Brain microvascular endothelial cell (primary cell): ENCODE measurements at regions not wholly inside any gene's neighbourhood (a gene's known extent, or its start where the extent isn't known, plus 50 kb on each side); places are given as distances from the start of the nearest gene placed in this dataset.

Source experiments
- DNase-seq: peaks from one replicate; pipeline ENCODE4 v3.0.0-alpha.2; 2020
- H3K27ac ChIP-seq: fragments of 250-450 bp; sonication (Bioruptor Pico); 2 replicates; pipeline ENCODE4 v1.5.1; 2020; ENCODE audit warnings: mild to moderate bottlenecking, moderate library complexity
- H3K27me3 ChIP-seq: fragments of 250-450 bp; sonication (Bioruptor Pico); replicated peaks from 2 replicates; pipeline ENCODE4 v1.5.1; 2020; ENCODE audit warnings: mild to moderate bottlenecking
- H3K36me3 ChIP-seq: fragments of 250-450 bp; sonication (Bioruptor Pico); replicated peaks from 2 replicates; pipeline ENCODE4 v1.5.1; 2020; ENCODE audit warnings: mild to moderate bottlenecking
- H3K4me3 ChIP-seq: 2 replicates; pipeline ENCODE4 v1.5.1; 2011; ENCODE audit warnings: low read depth, mild to moderate bottlenecking, control low read depth, low read length, moderate library complexity
- in situ Hi-C: cut with HindIII; loops from 2 replicates; pipeline ENCODE4 v1.10.0; 2017; ENCODE audit warnings: low sequenced_read_pairs, low pct_ligation_motif_present
- TF ChIP-seq, protein P1 (sequence below): IDR thresholded peaks from 2 replicates; pipeline ENCODE4 v1.5.1; 2011; ENCODE audit warnings: low read depth, mild to moderate bottlenecking, moderate library complexity, low read length, control low read depth, inconsistent platforms; ENCODE audit errors: missing control alignments

DNA sequence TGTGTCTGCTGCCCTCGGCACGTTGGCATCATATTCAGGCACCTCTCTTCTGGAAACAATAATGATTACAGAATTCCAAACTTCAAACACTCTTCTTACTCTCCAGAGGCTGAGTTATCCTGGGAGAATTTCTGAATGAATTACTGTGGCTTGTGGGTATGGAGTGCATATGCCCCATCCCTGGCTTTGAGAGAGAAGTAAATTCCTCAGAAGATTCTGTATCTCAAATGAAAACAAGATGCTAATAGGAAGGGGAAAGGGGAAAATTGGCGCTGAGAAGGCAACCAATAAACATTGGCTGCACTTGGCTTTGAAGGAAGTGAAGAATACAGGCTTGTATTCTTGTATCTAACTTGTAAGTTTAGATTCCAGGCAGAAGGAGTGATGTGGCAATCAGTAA is 132.0 kb upstream of the NOVA1 start:
- no peaks in the 10 kb centered on the region for H3K36me3 ChIP-seq

DNA sequence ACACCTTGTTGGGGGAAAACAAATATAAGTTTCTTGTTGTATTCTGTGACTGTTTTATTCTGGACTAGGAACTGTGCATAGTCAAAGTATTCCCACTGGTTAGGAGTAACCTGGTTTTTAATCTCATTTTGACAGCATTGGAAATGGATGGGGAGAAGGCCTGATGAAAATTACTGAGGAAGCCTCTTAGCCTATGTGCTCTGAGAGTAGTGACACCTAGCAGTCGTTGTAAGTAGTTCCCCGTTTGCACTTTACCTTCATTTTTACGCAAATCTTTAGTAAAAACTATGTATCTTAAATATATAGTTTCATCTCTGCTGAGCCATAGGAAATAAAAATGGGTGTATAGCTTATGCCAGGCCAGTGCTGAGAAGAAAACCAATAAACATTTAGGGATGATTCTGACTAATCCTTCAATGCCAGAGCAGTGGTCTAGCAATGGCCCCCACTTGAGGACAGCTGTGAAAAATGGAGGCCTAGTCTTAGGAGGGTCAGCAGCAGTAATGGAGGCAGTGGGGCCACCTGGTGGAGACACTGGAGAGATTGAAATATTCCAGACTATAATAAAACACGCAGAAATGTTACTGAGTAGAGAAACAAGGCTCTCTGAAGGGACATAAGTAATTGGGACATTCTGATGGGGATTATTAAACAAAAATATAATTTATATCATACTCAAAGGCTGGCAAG is 133.2 kb upstream of the NOVA1 start:
- Histone ChIP-seq H3K27me3 (no peaks in the 10 kb centered on the region), H3K4me3 (no peak overlapping the region), H3K36me3 (no peaks in the 10 kb centered on the region), H3K27ac (no peak overlapping the region)
- in situ Hi-C loops: no loop called here
- no peak for DNase-seq
- TF ChIP-seq, protein P1, sequence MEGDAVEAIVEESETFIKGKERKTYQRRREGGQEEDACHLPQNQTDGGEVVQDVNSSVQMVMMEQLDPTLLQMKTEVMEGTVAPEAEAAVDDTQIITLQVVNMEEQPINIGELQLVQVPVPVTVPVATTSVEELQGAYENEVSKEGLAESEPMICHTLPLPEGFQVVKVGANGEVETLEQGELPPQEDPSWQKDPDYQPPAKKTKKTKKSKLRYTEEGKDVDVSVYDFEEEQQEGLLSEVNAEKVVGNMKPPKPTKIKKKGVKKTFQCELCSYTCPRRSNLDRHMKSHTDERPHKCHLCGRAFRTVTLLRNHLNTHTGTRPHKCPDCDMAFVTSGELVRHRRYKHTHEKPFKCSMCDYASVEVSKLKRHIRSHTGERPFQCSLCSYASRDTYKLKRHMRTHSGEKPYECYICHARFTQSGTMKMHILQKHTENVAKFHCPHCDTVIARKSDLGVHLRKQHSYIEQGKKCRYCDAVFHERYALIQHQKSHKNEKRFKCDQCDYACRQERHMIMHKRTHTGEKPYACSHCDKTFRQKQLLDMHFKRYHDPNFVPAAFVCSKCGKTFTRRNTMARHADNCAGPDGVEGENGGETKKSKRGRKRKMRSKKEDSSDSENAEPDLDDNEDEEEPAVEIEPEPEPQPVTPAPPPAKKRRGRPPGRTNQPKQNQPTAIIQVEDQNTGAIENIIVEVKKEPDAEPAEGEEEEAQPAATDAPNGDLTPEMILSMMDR: peak; percentile 58

More for the DNA sequence above, 132.0 kb upstream of the NOVA1 start:
- TF ChIP-seq, protein P1: no peak
- Histone ChIP-seq H3K27ac (no peak overlapping the region), H3K4me3 (no peak overlapping the region), H3K27me3 (no peaks in the 10 kb centered on the region)
- in situ Hi-C loops: no loop called here
- DNase-seq: no peak

DNA sequence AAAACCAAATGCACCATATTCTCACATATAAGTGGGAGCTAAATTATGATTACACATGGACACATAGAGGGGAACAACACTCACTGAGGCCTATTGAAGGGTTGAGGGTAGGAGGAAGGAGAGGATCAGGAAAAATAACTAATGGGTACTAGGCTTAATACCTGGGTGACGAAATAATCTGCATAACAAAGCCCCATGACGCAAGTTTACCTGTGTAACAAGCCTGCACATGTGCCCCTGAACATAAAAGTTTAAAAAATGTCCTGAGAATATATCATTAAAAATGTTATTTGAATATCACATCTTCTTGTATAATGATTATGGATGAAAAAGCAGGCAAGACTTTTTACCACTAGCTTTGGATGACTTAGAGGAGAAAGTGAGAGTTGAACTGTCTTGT is 138.0 kb upstream of the NOVA1 start:
- in situ Hi-C loops: no loop called here
- DNase-seq: no peak
- H3K36me3 ChIP-seq: no peaks in the 10 kb centered on the region

DNA sequence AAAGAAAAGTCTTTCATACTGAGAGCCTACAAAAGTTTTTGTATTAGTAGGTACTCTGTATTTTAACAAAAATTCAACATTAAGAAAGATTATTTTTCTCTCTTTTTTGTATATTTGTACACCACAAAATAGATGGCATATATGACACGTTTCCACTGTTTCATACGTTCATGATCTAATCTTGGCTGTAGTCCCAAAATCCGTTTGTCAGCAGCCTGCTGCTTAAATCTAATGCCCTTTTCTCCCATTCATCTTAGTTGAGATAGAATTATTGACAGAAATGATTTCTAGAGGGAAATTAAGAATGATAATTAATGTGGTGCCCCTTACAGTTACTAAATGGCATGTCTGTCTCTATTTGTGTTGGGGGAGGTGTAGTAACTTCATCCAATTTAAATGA is 140.7 kb upstream of the NOVA1 start:
- DNase-seq: no peak
- H3K4me3 ChIP-seq: no peak overlapping the region
- no peaks in the 10 kb centered on the region for H3K36me3 ChIP-seq
- H3K27ac ChIP-seq: no peak overlapping the region
- in situ Hi-C loops: no loop called here
- TF ChIP-seq, protein P1: no peak
- H3K27me3 ChIP-seq: no peaks in the 10 kb centered on the region

More for the DNA sequence above, 138.0 kb upstream of the NOVA1 start:
- Histone ChIP-seq H3K4me3 (no peak overlapping the region), H3K27ac (no peak overlapping the region), H3K27me3 (no peaks in the 10 kb centered on the region)
- TF ChIP-seq, protein P1: no peak

DNA sequence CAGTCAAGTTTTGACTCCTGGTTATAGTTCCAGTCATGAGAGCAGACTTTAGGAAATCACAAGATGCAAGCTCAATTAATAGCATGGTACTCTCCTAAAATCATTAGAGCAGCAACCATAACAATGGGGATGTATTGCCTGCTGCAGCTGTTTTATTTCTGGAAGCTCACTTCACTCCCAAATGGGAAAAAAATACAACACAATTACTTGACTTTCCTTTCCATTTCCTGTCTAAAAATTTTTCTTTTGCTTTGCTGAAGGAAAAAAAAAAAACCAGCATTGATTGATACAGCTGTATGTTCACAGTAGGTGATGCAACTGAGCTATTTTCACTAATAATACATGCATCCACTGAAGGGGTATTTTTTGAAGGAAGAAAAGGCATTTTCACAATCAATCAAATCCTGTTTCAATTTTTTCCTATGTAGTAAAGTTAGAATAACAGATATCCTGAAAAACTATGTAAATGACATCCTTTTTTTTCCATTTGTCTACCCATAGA is 143.9 kb upstream of the NOVA1 start:
- Histone ChIP-seq H3K27me3 (no peaks in the 10 kb centered on the region), H3K36me3 (no peaks in the 10 kb centered on the region), H3K27ac (no peak overlapping the region), H3K4me3 (no peak overlapping the region)
- in situ Hi-C loops: no loop called here
- no peak for DNase-seq
- TF ChIP-seq, protein P1: no peak

DNA sequence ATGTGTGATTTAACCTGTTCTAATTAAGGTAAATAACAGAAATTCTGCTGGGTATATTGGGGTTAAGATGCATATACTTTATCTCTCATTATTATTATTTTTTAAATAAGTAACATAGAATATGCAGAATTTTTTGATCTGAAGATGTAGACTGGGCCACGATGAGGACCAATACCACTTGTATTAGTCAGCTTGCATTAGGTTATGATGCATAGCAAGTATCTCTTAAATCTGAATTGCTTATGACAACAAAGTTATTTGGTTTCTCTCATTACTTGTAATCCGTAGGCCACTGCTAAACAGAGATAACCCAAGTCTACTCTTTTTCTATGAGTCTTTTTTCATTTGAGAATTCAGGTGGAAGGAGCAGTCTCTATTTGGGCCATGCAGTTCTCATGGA is 145.5 kb upstream of the NOVA1 start:
- in situ Hi-C loops: no loop called here
- Histone ChIP-seq H3K27ac (no peak overlapping the region), H3K36me3 (no peaks in the 10 kb centered on the region), H3K27me3 (no peaks in the 10 kb centered on the region), H3K4me3 (no peak overlapping the region)
- no peak for DNase-seq
- TF ChIP-seq, protein P1: no peak
